Stimulated activated CD8-positive, alpha-beta memory T cell treated with anti-CD3 and anti-CD28 coated beads, Interleukin-4, amount 100 ng/mL, for 4 hours (primary cell): ENCODE measurements at regions not wholly inside any gene's neighbourhood (a gene's known extent, or its start where the extent isn't known, plus 50 kb on each side); places are given as distances from the start of the nearest gene placed in this dataset.

Experiments used
- DNase-seq, 2 donors: peaks; one replicate each; pipeline ENCODE4 v3.0.0-alpha.2; 2020; ENCODE audit warnings: low read depth in 2 of 2, low spot score in 1 of 2

DNA sequence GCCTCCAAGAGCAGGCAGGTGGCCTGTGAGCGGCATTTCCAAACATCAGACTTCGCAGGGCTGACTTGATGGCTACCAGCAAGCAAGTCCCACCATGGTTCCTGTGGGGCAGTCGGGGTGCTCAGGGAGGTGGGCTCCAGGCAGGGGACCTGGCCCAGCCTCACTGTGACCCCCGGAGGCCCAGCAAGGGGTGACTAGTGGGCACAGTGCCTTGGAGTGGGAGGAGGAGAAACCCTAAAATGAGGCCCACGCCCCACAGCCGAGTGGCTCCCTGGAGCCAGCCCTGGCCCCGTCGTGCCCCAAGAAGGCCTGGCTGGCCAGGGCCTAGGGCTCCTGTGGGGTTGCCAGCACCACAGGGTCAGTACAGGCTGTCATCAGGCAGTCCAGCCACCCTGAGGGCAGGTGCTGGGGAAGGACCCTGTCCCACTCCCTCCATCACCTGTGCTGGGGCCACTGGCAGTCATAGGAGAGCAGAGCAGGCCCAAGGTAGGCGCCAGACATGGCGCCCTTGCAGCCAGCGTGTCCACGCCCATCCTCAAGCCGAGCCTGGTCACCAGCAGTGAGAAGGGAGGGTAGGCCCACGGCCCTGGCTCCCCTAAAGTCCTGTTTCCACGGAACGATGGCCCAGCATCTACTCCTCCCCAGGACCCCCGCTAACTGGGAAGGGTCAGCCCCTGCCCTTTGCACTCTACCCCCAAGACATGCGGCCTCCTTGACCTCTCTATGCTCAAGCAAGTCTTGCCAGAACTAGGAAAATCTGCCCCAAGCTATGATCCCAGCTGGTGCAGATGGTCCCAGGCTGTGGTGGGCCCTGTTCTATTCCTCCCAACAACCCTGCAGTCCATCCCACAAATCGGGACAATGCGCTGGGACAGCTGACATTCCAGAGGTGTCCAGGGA, 144.2 kb upstream of the C14orf180 start:
- no peak for DNase-seq

- no peak for DNase-seq
Observed at GRCh38 chr14:104436047-104436591, 143.4 kb upstream of the C14orf180 start.

DNA sequence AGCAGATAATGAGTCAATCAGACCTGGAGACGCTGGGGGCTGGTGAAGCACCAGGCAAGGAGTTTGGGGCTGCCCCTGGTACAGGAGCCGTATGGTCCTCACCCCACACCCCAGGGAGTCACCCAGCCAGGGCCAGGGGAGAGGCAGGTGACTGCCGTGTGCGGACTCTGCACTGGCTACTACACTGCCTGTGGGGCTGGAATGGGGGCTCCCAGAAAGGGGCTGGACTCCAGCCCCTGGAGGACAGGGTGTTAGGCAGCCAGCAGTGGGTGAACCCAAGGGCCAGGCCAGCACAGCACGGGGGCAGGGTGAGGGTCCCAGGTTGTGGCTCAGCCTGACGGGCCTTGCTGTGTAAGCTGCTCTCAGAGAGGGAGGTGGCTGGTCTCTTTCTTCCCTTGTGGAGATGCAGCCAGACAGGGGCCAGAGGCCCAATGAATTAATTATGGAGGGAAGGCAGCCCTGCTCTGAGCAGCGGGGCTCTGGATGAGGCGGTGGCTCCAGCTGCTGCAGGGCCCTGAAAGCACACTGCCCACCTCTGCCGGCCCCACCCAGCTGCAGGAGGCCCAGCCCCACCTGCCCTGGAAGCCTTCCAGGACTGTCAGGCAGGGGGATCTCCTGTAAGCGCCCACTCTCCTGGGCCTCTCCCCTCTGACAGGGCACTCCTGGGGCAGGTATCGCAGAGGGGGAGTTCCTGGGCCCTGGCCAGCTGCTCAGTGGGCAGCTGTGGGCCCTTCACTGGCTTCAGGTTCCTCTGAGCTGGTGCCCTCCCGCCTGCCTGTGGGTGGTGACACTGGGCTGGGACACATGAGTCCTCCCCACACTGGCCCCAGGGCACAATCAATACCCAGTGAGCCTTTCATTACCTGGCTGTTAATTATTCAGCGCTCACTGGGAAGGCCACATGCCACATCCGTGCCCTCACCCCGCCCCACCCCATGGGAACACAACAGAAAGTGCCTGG, 142.5 kb upstream of the C14orf180 start:
- DNase-seq: no peak

DNA sequence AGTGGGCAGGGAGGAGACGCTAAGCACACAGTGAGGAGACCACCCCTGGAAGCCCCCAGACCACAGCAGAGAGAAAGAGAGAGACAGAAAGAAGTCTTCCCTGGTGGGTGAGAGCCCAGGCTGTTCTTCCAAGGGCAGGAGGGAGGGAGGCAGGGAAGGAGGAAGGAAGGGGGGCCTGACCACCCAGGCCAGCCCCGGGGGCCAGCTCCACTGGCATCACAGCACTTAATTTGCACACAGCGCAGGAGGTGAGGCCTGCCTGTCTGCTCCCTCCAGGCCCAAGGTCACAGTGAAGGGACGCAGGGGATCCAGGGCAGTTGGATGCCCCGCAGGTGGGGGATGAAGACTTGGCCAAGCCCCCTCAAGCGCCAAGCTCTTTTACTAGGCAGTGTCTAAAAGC, 141.9 kb upstream of the C14orf180 start:
- no peak for DNase-seq

GRCh38 chr14:104438166-104438887, 141.2 kb upstream of the C14orf180 start:
- no peak for DNase-seq

DNA sequence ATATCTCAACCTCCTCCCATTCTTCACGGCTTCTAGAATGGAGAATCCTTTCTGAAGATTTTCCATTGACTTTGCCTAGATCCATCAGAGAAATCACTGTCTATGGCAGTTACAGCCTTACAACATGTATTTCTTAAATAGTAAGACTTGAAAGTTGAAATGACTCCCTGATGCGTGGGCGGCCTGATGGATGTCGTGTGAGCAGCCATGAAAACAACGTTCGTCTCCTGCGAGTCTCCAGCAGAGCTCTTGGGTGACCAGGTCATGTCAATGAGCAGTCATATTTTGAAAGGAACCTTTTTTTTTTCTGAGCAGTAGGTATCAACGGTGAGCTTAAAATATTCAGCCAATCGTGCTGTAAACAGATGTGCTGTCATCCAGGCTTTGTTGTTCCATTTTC, 139.9 kb upstream of the C14orf180 start:
- no peak for DNase-seq

- DNase-seq: no peak
Observed at GRCh38 chr14:104440297-104440956, 139.1 kb upstream of the C14orf180 start.

GRCh38 chr14:104441275-104442106, 138.1 kb upstream of the C14orf180 start:
- DNase-seq: no peak

- DNase-seq: no peak
Observed at GRCh38 chr14:104442107-104442551, 137.4 kb upstream of the C14orf180 start.

- DNase-seq: no peak
Observed at GRCh38 chr14:104442631-104443390, 136.8 kb upstream of the C14orf180 start.

DNA sequence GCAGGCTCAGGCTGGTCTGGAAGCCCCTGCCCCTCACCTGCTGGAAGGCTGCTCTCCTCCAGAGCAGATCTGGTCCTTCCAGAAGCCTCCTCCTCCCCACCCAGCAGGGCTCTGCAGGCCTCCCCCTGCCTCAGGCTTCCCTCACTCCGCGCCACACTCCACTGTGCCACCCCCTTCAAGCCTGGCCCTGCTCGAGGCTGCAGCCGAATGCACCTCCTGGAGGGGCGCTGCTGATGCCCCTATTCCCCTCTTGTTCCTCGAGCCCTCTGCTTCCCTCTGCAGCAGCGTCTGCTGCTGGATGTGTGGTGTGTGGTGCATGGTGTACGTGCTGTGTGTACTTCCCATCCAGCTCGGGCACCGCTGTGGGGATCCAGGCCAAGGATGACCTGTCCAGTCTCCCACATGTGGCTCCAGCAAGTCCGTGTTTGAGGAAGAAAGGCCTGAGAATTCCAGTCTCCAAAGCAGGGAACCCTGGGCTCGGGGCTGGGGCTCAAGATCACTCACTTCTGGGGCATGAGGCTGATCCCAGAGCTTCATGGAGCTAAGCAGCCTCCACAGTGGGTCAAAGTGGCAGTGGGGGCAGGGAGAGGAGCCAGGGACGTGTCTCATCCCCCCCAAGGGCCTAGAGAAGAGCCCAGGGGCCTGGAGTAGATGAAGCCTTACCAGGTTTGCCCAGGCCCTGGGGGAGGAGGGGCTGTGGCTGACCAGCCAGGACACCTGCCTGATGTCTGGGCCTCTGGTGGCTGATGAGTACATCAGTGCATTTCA, 136.0 kb upstream of the C14orf180 start:
- DNase-seq: no peak

DNA sequence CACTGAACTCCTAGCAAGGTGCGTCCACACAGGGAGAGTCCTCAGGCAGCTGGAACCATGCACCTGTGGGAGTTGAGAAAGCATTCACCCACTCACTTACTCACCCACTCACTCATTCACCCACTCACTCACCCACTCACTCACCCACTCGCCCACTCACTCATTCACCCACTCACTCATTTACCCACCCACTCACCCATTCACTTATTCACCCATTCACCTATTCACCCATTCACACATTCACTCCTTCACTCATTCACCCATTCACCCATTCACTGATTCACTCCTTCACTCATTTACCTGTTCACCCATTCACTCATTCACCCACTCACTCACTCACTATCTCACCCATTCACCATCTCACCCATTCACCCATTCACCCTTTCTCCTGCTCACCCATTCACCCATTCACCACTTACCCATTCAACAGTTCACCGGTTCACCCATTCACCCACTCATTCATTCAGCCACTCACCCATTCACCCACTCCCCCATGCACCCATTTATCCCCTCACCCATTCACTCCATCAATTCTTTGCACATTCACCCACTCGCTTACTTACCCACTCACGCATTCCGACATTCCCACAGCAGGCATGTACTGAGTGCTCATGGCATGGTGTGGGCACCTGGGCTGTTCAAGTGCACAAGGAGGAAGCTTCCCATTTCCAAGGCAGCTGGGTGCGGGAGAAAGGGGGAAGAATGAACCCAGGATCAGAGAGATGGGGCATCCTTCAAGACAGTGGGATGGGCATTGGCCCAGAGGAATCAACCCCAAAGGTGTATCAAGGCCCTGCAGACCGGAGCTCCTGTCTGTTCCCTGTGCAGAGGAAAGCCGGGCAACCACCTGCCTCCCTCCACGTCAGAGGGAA, 135.2 kb upstream of the C14orf180 start:
- no peak for DNase-seq

- no peak for DNase-seq
Observed at GRCh38 chr14:104445086-104445485, 134.5 kb upstream of the C14orf180 start.

- DNase-seq: no peak
Observed at GRCh38 chr14:104445832-104446381, 133.7 kb upstream of the C14orf180 start.

GRCh38 chr14:104446611-104447010, 133.0 kb upstream of the C14orf180 start:
- no peak for DNase-seq

DNA sequence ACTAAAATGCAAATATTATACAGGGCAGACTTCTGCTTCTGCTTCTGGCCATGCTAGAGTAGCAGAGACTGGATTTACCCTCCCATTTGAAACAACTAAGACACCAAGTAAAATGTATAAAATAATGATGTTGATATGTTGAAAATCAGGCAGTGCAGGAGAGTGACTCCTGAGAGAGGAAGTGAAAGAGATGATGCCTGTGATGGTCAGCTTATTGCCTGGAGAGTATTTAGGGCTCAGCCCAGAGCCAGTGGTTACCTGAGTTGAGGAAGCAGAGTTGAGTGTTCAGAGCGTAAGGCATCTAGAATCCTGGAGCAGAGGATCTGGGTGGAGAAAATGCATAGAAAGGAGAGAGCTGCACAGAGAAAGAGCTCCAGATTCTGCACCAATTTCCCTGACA, 131.8 kb upstream of the C14orf180 start:
- no peak for DNase-seq

DNA sequence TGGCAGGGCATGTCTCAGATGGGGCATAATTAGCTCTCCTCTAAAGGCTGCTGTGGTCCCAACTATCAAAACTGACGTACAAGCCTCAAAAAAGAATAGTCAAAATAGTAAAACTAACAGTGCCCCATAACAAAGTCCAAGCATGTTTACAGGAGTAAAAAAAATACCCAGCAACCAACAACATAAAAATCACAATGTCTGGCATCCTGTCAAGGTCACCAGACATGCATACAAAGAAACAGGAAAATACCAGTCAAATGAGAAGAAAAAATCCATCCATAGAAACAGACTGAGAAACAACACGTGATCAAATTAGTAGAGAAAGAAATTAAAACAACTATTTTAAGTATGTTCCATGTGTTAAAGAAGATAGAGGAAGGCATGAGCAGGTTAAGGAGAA, 131.2 kb upstream of the C14orf180 start:
- no peak for DNase-seq
